GM19467 (cell line): ENCODE measurements at regions not wholly inside any gene's neighbourhood (a gene's known extent, or its start where the extent isn't known, plus 50 kb on each side); places are given as distances from the start of the nearest gene placed in this dataset.

Experiments used
- ATAC-seq: cut with Tn5 transposase; IDR thresholded peaks from one replicate; pipeline ENCODE4 v1.9.1; 2021; ENCODE audit warnings: mild to moderate bottlenecking, moderate library complexity; ENCODE audit not compliant: unreplicated experiment

DNA sequence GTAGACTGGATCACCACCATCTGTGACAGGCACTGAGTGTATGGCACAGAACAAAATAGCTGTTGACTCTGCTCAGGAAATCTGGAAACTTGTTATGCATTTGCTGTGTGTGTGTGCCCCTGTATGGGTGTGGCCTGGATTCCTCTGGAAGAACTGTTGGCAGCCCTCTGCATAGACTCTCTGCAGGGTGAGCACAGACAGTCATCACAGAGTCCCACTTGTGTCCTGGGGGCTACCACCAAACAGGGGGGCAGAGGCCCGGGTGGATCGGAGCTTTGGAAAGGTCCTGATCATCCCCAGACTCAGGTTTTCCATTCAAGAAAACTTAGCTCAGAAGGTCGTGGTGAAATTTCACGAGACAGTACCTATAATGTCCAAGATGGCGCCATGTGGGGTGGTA, 258.6 kb downstream of the SOX11 start:
- no peak for ATAC-seq

DNA sequence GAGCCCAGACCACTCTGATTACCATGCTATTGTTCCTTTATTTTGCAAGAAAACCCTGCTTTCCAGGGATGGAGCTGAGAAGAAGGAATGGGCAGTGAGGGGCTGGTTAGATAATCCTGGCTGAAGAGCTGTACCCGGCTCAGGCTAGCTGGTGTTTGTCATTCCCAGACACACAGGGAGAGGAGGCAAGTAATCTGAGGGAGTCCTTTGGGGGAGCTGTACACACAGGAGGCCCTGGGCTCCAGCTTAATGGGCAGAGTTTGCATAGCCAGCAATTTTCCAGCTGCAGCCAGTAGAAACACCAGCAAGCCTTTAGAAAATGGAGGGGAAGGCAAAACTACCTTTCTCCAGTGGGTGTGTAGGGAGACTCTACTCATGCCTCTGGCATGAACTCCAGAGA, 259.3 kb downstream of the SOX11 start:
- no peak for ATAC-seq

DNA sequence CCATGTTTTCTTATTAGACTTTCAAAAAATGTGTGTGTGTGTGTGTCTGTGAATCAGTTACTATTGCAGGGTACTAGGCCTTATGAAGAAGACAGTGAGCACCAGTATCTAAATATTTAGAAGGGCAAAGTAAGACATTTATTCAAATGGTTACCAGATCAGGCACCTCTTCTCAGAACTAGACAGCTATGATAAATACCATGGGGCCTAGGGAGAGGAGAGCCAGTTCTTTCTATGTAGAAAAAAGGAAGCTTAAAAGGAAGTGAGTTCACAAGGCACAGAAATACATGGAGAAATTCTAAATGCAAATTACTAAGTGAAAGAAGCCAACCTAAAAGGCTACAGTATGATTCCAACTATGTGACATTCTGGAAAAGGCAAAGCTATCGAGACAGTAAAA, 261.3 kb downstream of the SOX11 start:
- no peak for ATAC-seq

- no peak for ATAC-seq
Observed at GRCh38 chr2:5954509-5954908, 262.3 kb downstream of the SOX11 start.

GRCh38 chr2:5955921-5956320, 263.7 kb downstream of the SOX11 start:
- no peak for ATAC-seq

- no peak for ATAC-seq
Observed at GRCh38 chr2:5959836-5960820, 267.9 kb downstream of the SOX11 start.

DNA sequence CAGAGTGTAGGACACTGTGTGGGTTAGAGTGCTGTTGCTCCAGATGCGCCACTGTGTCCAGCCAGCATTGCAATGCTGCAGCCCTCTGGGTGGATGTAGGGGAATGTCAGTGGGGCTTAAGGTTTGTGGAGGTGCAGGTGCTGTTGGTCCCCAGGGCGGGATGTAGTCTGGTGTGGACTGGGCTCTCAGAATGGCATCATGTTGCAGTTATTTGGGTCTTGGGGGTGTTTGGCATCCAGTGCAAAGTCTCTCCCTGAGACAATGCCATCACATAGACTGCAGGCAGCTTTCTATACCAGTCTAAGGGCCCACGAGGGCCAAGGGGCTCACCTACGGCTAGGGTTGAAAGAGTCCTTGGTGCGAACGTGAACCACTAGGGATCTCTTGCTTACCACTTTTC, 275.3 kb downstream of the SOX11 start:
- ATAC-seq, result no peak

GRCh38 chr2:5969303-5969702, 277.1 kb downstream of the SOX11 start:
- ATAC-seq, result no peak

DNA sequence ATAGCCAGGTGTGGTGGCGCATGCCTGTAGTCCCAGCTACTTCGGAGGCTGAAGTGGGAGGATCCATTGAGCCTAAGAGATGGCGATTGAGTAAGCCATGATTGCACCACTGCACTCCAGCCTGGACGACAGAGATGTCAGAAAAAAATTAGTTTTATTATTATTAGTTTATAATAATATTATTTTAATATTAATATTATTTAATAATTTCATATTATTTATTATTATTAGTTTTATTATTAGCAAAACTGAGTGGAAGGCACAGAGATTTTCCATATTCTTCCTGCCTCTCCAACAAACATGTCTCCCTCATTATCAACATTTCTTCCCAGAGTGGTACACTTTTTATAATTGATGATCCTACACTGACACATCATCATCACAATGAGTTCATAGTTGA, 278.2 kb downstream of the SOX11 start:
- ATAC-seq, result no peak

DNA sequence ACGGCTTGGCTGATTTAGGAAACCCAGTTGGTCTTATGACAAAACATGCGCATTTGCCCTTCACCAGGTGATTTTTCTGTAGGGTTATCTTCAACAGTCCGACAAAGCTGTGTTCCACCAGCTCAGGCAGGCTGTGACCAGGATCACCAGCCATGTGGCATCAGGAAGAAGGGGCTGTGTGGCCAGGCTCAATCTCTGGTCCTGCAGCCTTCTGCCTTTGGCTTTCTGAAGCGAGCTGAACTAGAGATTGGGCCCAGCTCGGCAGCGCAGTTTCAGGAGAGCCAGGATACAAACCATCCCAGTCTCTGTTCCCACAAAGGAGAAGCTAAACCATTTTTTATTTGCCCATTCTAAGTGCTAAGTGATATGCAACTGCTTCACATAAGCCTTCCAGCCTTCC, 282.3 kb downstream of the SOX11 start:
- no peak for ATAC-seq

- no peak for ATAC-seq
Observed at GRCh38 chr2:5975401-5975800, 283.2 kb downstream of the SOX11 start.

- no peak for ATAC-seq
Observed at GRCh38 chr2:5976531-5977065, 284.4 kb downstream of the SOX11 start.

GRCh38 chr2:5977477-5977876, 285.3 kb downstream of the SOX11 start:
- ATAC-seq, result no peak

DNA sequence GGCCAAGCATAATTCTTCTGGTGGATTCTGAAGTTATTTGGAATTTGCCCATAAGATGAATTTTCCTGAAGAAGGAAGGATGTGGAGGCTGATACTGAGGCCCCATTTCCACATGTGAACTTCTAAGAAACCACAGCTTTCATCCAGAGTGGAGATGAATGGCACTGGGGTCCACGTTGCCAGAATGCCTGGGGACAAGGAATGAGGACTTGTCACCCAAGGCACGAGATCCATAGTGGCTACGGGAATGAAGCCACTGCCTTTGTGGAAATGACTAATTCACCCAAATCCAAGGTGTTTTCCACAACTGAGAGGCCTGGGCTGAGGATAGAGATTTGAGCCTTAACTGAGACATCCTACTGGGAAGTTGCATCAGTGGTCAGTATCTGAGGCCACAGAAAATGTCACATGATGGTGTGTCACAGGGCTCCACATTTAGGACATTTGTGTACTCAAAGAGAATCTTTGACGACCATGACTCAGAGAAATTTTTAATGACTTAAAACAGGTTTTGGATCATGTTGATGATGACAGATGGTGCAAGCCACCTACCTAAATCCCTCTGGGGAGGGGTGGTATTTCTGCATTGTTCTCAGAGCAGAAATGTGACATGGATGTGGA, 286.1 kb downstream of the SOX11 start:
- no peak for ATAC-seq

DNA sequence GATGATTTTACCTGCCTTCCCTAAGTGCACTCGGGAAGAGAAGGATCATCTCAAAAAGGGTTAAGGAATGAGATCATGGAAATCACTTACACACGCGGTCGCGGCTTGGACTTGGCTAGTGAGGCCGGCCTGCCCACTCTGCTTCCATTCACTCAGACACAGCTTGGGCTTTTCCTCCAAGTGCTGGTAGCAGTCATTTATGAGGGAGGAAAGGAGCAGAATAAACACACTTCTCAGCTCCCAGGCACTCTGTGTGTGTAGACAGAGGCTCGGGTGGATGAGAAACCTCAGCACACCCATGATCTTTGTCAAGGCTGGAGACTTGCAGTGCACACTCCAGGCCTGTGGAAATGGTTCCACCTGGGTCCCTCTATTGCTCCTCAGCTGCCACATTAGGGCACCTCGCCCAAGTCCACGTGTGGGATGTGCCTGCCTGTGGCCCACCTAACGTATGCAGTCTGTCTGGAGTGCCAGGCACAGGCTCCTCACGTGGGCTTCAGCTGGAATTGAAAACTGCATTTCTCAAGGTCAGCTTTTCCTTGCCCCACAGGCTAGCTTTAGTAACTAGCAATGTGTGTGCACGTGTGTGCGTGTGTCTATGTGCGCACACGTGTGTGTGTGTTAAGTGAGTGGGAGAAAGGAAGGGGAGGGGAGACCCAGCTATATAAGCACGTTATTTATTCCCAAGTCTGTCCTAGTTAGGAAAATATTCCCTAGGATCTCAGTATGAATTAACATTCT, 288.4 kb downstream of the SOX11 start:
- no peak for ATAC-seq

GRCh38 chr2:5982193-5982902, 290.2 kb downstream of the SOX11 start:
- no peak for ATAC-seq

- no peak for ATAC-seq
Observed at GRCh38 chr2:5982903-5983265, 290.7 kb downstream of the SOX11 start.

DNA sequence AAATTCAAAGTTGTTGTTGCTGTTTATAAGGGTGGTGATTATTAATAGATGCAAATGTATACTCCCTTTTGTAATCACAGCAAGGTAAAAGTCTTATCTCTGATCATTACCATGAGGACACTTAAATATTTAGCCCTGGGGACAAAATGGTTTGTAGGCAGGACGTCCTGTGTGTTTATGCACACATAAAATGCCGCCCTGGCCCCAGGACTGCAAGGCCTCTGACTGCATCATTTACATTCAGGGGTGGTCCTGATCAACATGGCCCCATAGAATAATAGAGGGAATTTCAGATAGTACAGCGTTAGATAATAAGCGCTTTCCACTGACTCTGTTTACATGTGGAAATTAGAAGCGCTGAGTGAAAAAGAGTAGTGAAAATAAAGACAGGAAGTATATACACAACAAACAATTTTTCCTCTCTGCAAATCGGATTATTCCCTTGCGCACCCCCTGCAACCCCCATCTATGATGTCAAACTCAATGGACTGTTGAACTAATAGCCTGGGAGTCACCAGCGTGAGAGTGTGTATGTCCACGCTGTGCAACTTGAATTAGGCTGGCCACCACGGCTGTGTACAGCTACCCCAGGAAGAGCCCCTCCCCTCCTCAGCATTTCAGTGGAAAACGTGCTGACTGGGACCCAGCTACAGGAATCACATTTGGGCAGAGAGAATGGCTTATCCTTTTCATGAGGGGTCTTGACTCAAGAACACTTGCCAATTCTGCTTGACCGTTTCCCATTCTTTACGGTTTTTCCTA, 291.5 kb downstream of the SOX11 start:
- no peak for ATAC-seq

- ATAC-seq, result no peak
Observed at GRCh38 chr2:5984273-5984655, 292.1 kb downstream of the SOX11 start.

DNA sequence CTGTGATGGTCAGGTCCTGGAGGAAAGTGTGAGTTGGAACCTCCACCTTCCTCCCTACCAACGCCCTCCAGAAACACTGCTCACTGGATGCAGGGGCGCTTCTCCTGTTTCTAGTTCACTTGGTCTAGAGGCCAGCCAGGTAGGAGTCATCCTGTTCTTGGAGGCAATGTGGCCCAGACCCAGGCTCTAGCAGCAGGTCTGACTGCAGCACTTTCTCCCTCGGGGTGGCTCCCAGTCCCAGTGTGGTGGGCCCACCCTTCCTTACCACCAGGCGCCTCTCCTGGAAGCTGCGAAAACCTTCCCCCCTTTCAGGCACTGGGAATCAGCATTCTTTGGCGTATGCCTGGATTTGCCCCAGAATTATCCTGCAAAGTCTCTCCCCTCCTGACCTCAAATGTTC, 292.8 kb downstream of the SOX11 start:
- no peak for ATAC-seq
